Activated CD8-positive, alpha-beta memory T cell treated with anti-CD3 and anti-CD28 coated beads for 36 hours (primary cell): ENCODE measurements at regions not wholly inside any gene's neighbourhood (a gene's known extent, or its start where the extent isn't known, plus 50 kb on each side); places are given as distances from the start of the nearest gene placed in this dataset.
"Not testable (repeated sequence)": the region's sequence is repeated elsewhere in the genome, so short reads cannot be mapped to it uniquely, and the experiment has no call there.

Experiments used
- CTCF ChIA-PET: fragments of 350-600 bp; sonication (Branson Sonifier 250); formaldehyde crosslinking; loops from one replicate; lab custom pipeline; 2021; ENCODE audit warnings: antibody characterized with exemption; lab: Charles Lee
- POLR2A ChIA-PET: fragments of 350-600 bp; sonication (Branson Sonifier 250); formaldehyde crosslinking; loops from one replicate; lab custom pipeline; 2021; ENCODE audit warnings: antibody characterized with exemption; lab: Charles Lee

DNA sequence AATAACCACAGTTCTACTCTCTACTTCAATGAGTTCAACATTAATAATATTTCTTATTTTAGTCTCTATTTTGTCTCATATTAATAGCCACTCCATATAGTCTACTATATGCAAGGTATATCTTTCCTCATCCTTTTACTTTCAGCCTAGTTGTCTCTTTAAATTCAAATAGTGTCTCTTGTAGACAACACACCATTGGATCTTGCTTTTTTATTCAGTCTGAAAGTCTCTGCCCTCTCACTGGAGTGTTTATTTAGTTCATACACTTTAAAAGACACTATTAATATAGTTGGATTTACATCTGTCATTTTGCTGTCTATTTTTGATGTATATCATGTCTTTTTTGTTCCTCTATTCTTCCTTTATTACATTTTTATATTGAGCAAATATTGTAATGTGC lies 103.5 kb downstream of the RFPL4B start:
- CTCF ChIA-PET: no interaction called here
- POLR2A ChIA-PET: no interaction called here

- ChIA-PET POLR2A (no interaction called here), CTCF (no interaction called here)
Measured at GRCh38 chr6:112457886-112458285, 110.8 kb downstream of the RFPL4B start.

DNA sequence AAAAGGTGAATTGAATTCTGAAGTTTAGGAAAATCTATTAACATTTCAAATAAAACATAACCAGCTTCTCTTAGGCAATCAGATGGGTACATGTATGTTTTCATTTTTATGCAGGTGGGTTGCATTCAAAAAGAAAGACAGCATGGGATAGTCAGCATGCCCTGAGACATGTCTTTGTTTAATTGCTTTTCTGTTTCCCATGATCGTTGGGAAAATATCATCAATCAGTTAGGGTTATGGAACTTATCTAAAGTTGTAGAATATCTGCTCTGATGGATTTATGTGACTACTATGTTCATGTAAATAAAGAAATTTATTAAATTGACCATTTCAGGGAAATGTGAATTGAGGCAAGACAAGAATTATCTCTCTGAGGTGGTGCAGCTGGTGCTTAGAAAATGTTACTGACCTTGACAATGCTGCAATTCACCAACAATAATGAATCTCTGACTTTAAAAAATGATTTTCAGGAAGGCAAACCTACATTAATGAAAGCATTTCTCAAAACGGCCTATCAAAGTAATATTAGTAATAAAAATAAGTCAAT lies 112.7 kb downstream of the RFPL4B start:
- CTCF ChIA-PET: no interaction called here
- POLR2A ChIA-PET: no interaction called here

DNA sequence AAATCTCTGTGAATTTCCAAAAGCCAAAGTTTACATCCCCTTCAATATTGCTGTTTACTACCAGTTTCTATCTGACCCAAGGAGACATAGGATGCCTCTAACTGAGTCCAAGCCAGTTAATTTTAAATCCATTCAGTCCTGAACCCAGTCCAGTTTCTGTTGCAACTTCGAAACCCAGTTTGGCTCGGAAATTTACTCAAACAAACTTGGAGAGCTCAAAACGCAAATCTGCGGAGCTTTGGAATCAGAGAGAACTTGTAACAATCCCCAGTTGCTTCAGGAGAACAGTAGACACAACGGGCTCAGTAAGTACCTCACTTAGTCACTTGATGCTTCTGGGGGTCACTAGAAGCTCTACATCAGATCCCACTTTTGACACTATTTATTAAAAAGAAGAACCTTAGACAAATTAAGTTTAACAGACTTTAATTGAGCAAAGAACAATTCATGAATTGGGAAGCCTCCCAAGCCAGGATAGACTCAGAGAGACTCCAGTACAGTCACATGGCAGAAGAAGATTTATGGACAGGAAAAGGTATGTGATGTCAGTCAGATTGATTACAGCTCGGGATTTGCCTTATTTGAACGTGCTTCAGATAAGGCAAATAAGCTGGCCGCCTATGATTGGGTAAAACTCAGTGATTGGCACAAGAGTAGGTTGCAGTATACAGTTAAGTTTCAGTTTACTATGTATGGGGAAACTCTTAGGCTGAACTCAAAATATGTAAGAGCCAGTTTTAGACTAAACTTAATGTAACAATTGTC lies 118.0 kb downstream of the RFPL4B start:
- CTCF ChIA-PET: no interaction called here
- POLR2A ChIA-PET: no interaction called here

DNA sequence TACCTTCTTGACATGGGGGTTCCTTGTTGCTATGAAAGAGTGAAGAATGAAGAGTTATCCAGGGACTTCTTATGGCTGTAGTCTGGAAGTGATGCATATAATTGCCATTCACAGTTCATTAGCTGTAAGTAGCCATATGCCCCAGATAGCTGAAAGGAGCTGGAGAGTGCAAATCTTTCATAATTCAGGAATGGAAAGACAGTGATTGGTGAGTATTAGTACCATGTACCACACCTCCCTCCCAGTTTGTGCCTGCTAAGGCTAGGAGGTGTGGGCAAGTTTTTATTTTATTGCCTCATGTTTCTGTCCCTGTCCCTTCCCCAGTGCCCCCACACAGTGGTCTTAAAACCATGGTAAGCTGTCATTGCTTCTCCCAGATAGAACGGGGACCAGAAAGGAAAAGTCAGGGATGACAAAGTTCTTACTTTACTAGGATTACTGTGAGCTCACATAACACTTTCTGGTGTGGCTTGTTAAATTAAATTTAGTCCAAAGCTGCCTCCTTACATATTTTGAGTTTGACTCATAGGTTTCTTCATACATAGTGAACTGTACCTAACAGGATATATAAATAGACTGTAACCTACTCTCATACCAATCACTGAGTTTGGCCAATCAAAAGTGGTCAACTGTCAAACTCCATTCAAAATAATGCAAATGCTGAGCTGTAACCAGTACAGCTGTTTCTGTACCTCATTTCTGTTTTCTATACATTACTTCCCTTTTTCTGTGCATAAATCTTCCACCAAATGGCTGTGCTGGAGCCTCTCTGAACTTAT lies 119.4 kb downstream of the RFPL4B start:
- ChIA-PET CTCF (no interaction called here), POLR2A (no interaction called here)

- POLR2A ChIA-PET: no interaction called here
- CTCF ChIA-PET: no interaction called here
Measured at GRCh38 chr6:112468359-112468758, 121.2 kb downstream of the RFPL4B start.

DNA sequence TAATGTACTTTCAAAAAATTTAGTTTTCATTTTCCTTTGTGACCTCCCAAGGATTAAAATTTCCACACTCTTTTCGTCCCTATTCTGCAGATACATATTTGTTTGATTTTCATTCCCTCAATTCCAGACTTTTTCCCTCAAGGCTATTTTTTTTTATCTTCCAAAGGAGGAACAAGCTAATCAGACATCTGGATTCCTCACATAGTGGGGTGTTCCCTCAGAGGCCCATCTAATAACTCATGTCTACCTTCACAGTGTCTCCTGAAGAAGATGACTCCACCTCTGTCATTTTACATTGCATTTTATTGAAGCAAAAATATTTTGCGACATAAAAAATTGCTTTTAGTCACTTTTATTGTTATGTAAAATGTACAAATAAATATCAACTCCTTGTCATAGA lies 122.2 kb downstream of the RFPL4B start:
- POLR2A ChIA-PET: no interaction called here
- CTCF ChIA-PET: no interaction called here

DNA sequence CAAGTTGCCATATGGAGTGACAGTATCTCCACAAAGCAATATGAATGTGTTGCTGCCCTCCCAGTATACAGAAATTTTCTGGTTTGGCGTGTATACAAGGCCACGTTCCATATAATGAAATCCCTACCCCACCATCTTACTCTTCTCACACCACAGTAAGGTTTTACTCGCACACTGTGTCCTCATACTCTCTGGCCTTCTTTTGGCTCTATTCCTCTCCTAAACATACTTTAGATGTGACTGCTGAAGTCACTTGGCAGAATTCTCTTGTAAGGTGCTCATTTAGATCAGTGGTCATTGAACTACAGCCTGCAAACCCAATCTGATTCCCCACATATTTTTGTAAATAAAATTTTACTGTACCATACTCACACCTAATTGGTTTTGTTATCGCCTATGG lies 123.2 kb downstream of the RFPL4B start:
- POLR2A ChIA-PET: no interaction called here
- CTCF ChIA-PET: no interaction called here

- ChIA-PET CTCF (no interaction called here), POLR2A (no interaction called here)
Measured at GRCh38 chr6:112470950-112471349, 123.8 kb downstream of the RFPL4B start.

DNA sequence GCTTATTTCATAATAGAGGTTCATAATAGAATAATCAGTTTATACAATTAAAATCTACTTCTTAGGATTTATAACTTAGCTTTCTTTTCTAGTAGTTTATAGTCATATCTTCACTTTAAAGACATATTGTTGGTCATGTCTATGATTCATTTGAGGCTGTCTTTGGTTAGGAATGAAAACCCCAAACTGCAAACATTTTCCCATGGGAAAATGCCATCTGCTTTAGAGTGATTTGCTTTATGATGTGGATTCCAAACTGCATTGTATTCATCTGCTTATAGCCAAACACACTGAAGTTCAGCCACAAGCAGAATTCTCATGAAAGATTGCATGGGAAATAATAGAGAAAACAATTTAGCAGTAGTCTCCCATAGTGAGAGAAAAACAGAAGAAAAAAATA lies 128.0 kb downstream of the RFPL4B start:
- ChIA-PET POLR2A (no interaction called here), CTCF (no interaction called here)

GRCh38 chr6:112477125-112477524 lies 130.0 kb downstream of the RFPL4B start:
- CTCF ChIA-PET: no interaction called here
- POLR2A ChIA-PET: no interaction called here

- CTCF ChIA-PET: no interaction called here
- POLR2A ChIA-PET: no interaction called here
Measured at GRCh38 chr6:112478036-112478435, 130.9 kb downstream of the RFPL4B start.

DNA sequence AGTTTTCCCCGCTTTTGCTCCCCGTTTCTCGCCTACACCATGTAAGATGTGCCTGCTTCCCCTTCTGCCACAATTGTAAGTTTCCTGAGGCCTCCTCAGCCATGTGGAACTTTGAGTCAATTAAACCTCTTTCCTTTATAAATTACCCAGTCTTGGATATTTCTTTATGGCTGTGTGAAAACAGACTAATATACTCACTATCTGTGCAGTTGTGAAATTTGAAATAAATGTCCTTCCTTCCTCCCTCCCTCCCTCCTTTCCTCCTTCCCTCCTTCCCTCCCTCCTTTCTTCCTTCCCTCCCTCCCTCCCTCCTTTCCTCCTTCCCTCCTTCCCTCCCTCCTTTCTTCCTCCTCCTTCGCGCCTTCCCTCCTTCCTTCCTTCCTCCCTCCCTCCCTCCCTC lies 132.8 kb downstream of the RFPL4B start:
- CTCF ChIA-PET, POLR2A ChIA-PET: not testable (repeated sequence)

- POLR2A ChIA-PET: no interaction called here
Measured at GRCh38 chr6:112480553-112480952, 133.4 kb downstream of the RFPL4B start.

DNA sequence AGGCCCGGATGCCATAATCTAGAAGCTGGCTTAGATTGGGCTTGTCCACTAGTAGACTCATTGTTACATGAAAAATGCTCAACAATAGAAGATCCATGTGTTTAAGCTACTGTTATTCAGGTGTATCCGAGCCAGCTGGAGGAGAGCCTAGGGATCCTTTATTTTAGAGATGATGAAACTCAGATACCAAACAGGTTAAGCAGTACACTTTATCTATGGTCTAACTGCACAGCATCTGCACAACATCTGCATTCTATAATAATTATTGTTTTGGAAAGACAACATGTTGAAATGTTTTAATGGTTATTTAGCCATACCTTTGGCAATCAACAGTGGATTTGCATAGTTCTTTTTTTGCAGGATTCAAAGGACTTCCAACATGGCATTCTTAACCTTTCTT lies 134.1 kb downstream of the RFPL4B start:
- POLR2A ChIA-PET: no interaction called here
- CTCF ChIA-PET: no interaction called here

More at GRCh38 chr6:112480553-112480952, 133.4 kb downstream of the RFPL4B start:
- CTCF ChIA-PET: no interaction called here

GRCh38 chr6:112482373-112482772 lies 135.2 kb downstream of the RFPL4B start:
- CTCF ChIA-PET: no interaction called here
- POLR2A ChIA-PET: no interaction called here

DNA sequence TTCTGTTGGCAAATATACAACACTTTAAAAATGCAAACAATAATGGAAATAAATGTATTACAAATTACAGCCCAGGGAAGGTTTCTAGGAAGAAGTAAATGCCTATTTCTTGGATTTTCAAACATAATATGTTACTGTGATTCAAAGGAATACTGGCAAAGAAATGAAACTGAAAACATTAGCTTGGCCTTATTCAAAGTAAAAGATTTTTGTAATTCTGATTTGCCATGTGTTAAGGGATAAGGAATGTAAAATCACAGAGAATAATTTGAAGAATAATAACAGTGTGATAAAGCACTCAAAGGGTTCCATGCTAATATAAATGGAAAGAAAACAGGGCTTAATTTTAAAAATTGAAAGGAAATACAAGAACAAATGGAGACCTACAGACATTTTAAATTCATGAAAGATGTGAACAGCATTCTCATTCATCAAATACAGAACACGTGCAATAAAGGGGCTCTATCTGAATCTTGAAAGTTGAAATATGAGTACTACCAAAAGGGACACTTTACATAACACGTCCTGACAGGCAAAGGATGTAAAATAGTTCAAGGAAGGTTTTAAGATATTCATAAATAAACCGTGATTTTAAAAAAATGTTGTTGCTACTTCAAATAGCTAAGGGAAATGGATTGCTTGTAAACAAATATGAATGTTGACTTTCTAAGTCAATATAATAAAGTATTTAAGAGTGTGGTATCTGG lies 138.1 kb downstream of the RFPL4B start:
- CTCF ChIA-PET: no interaction called here
- POLR2A ChIA-PET: no interaction called here

DNA sequence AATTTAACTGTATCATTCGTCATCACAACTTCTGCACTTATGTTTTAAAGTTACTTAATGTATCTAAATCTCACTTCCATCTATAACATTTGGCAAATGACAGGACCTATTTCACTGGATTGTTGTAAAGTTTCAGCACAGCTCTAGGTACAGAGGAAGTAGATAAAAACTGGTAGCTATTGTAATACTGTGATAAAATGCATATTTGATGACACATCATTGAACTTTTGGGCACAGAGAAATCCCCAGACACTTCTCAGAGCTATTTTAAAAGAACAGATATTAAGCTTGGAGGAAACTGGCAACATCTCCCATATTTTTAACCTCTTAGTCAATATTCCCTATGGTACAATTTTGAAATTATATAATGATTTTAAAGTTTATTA lies 138.7 kb downstream of the RFPL4B start:
- POLR2A ChIA-PET: no interaction called here
- CTCF ChIA-PET: no interaction called here

- ChIA-PET CTCF (no interaction called here), POLR2A (no interaction called here)
Measured at GRCh38 chr6:112486454-112486853, 139.3 kb downstream of the RFPL4B start.

GRCh38 chr6:112488238-112488637 lies 141.1 kb downstream of the RFPL4B start:
- ChIA-PET POLR2A (no interaction called here), CTCF (no interaction called here)
